DND-41 (cell line): ENCODE measurements at regions not wholly inside any gene's neighbourhood (a gene's known extent, or its start where the extent isn't known, plus 50 kb on each side); places are given as distances from the start of the nearest gene placed in this dataset.

Experiments
- EZH2 ChIP-seq: IDR thresholded peaks from 3 replicates; pipeline ENCODE4 v1.6.1; 2012; ENCODE audit warnings: borderline replicate concordance, low read depth, mild to moderate bottlenecking, moderate library complexity, low read length, inconsistent platforms; ENCODE audit not compliant: severe bottlenecking
- TF ChIP-seq, protein P1 (sequence below): IDR thresholded peaks from 2 replicates; pipeline ENCODE4 v1.5.1; 2012; ENCODE audit warnings: borderline replicate concordance, low read length, moderate library complexity, mild to moderate bottlenecking; ENCODE audit not compliant: poor library complexity, severe bottlenecking; ENCODE audit errors: extremely low read depth

DNA sequence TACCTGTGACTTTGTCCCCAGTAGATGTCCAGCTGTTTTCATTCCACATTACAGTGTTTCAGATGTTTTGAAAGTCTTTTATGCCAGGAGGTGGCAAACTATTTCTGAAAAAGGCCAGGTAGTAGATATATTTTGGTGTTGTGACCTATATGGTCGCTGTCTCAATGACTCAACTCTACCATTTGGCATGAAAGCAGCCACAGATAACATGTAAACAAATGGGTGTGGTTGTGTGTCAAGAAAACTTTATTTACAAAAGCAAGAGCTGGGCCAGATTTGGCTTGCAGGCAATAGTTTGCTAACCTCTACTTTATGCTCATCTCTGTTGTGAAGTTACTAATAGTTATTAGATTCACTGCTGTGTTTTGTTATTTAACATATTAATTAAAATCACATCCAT is 728.7 kb upstream of the EEF2KMT start:
- TF ChIP-seq, protein P1, sequence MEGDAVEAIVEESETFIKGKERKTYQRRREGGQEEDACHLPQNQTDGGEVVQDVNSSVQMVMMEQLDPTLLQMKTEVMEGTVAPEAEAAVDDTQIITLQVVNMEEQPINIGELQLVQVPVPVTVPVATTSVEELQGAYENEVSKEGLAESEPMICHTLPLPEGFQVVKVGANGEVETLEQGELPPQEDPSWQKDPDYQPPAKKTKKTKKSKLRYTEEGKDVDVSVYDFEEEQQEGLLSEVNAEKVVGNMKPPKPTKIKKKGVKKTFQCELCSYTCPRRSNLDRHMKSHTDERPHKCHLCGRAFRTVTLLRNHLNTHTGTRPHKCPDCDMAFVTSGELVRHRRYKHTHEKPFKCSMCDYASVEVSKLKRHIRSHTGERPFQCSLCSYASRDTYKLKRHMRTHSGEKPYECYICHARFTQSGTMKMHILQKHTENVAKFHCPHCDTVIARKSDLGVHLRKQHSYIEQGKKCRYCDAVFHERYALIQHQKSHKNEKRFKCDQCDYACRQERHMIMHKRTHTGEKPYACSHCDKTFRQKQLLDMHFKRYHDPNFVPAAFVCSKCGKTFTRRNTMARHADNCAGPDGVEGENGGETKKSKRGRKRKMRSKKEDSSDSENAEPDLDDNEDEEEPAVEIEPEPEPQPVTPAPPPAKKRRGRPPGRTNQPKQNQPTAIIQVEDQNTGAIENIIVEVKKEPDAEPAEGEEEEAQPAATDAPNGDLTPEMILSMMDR: no peak
- no peak for TF ChIP-seq EZH2
